Fibroblast of lung (primary cell): ENCODE measurements at regions not wholly inside any gene's neighbourhood (a gene's known extent, or its start where the extent isn't known, plus 50 kb on each side); places are given as distances from the start of the nearest gene placed in this dataset.
"Not testable (repeated sequence)": the region's sequence is repeated elsewhere in the genome, so short reads cannot be mapped to it uniquely, and the experiment has no call there.

Experiments used
- DNase-seq, 2 donors: peaks; one replicate each; pipeline versions ENCODE4 v3.0.0 to v3.0.0-alpha.2; 2010; ENCODE audit warnings: low read depth in 2 of 2
- H2AFZ ChIP-seq: 2 replicates; pipeline ENCODE4 v1.5.1; 2012; ENCODE audit warnings: low read length, control low read depth, inconsistent platforms
- H3K27ac ChIP-seq: 2 replicates; pipeline ENCODE4 v1.5.1; 2011; ENCODE audit warnings: low read length, control low read depth; ENCODE audit not compliant: insufficient read depth
- H3K27me3 ChIP-seq: 2 replicates; pipeline ENCODE4 v1.5.1; 2011; ENCODE audit warnings: mild to moderate bottlenecking, low read length; ENCODE audit not compliant: control insufficient read depth, insufficient read depth
- H3K36me3 ChIP-seq: 2 replicates; pipeline ENCODE4 v1.5.1; 2011; ENCODE audit warnings: low read length; ENCODE audit not compliant: control insufficient read depth, insufficient read depth
- H3K4me1 ChIP-seq: 2 replicates; pipeline ENCODE4 v1.5.1; 2011; ENCODE audit warnings: low read length; ENCODE audit not compliant: control insufficient read depth, insufficient read depth; ENCODE audit errors: extremely low read depth
- H3K4me2 ChIP-seq: 2 replicates; pipeline ENCODE4 v1.5.1; 2011; ENCODE audit warnings: low read length, control low read depth; ENCODE audit not compliant: insufficient read depth; ENCODE audit errors: extremely low read depth
- H3K4me3 ChIP-seq, 4 experiments: fragments of 200-600 bp in 1 of 4; sonication (generic) in 1 of 4; replicated peaks in 1 of 4; 2 replicates each; pipeline ENCODE4 v1.5.1; 2011 to 2016; ENCODE audit warnings: low read length in 4 of 4, low read depth in 3 of 4, mild to moderate bottlenecking in 3 of 4, control low read depth in 2 of 4, inconsistent platforms in 1 of 4, mixed read lengths in 1 of 4; ENCODE audit not compliant: insufficient read depth in 1 of 4; ENCODE audit errors: control extremely low read depth in 1 of 4
- H3K79me2 ChIP-seq: 2 replicates; pipeline ENCODE4 v1.5.1; 2012; ENCODE audit warnings: mild to moderate bottlenecking, low read length, inconsistent platforms; ENCODE audit not compliant: control insufficient read depth, insufficient read depth
- H3K9ac ChIP-seq: 2 replicates; pipeline ENCODE4 v1.5.1; 2011; ENCODE audit warnings: mild to moderate bottlenecking, low read length, control low read depth; ENCODE audit not compliant: insufficient read depth
- H3K9me3 ChIP-seq: 2 replicates; pipeline ENCODE4 v1.5.1; 2012; ENCODE audit warnings: low read depth, low read length; ENCODE audit not compliant: control insufficient read depth, insufficient read depth
- H4K20me1 ChIP-seq: 2 replicates; pipeline ENCODE4 v1.5.1; 2011; ENCODE audit warnings: low read length; ENCODE audit not compliant: control insufficient read depth, insufficient read depth; ENCODE audit errors: extremely low read depth
- CTCF ChIP-seq, 2 donors: IDR thresholded peaks in 1 of 2; conservative IDR thresholded peaks in 1 of 2; 1 replicate in 1 of 2; 2 replicates in 1 of 2; pipeline ENCODE4 v1.5.1; 2011 to 2012; ENCODE audit warnings: low read length in 2 of 2, control low read depth in 1 of 2, inconsistent platforms in 1 of 2, low read depth in 1 of 2, mild to moderate bottlenecking in 1 of 2
- EZH2 ChIP-seq: IDR thresholded peaks from 2 replicates; pipeline ENCODE4 v1.5.1; 2012; ENCODE audit warnings: low read length, control low read depth, mild to moderate bottlenecking; ENCODE audit errors: missing control alignments

GRCh38 chr10:33031171-33031570, 73.1 kb upstream of the ITGB1 start:
- Histone ChIP-seq H4K20me1 (no peaks in the 10 kb centered on the region), H3K27me3 (no peaks in the 10 kb centered on the region), H3K4me1 (peaks cover 5% of the 10 kb centered on the region), H2AFZ (no peak overlapping the region), H3K9me3 (no peaks in the 10 kb centered on the region), H3K79me2 (no peaks in the 10 kb centered on the region), H3K27ac (no peak overlapping the region), H3K4me3 (no peak overlapping the region), H3K9ac (no peak overlapping the region), H3K4me2 (no peak overlapping the region), H3K36me3 (no peaks in the 10 kb centered on the region)
- TF ChIP-seq EZH2 (no peak), CTCF (conservative IDR thresholded peaks at IDR 0.05 in 1 of 2, IDR thresholded peaks at IDR 0.05 in 1 of 2; ENCODE audit: low read depth in 1 of 2, low read length in 2 of 2) (no peak)
- no peak for DNase-seq

- not testable (repeated sequence) for H3K79me2 ChIP-seq
These were observed 70.5 kb upstream of the ITGB1 start for GRCh38 chr10:33028515-33028914.

GRCh38 chr10:33027088-33027487, 69.1 kb upstream of the ITGB1 start:
- TF ChIP-seq EZH2: no peak
- TF ChIP-seq CTCF (conservative IDR thresholded peaks at IDR 0.05 in 1 of 2, IDR thresholded peaks at IDR 0.05 in 1 of 2; ENCODE audit: low read depth in 1 of 2, low read length in 2 of 2): no peak

More at GRCh38 chr10:33028515-33028914, 70.5 kb upstream of the ITGB1 start:
- DNase-seq, H2AFZ ChIP-seq, H3K4me3 ChIP-seq, H3K4me1 ChIP-seq, H3K9ac ChIP-seq, H3K27ac ChIP-seq, H3K27me3 ChIP-seq, H3K9me3 ChIP-seq, H3K4me2 ChIP-seq, H3K36me3 ChIP-seq, H4K20me1 ChIP-seq: not testable (repeated sequence)

More at GRCh38 chr10:33027088-33027487, 69.1 kb upstream of the ITGB1 start:
- H3K27ac ChIP-seq: no peak overlapping the region
- no peak overlapping the region for H3K4me2 ChIP-seq
- no peaks in the 10 kb centered on the region for H3K36me3 ChIP-seq
- H3K79me2 ChIP-seq: no peaks in the 10 kb centered on the region
- no peaks in the 10 kb centered on the region for H4K20me1 ChIP-seq
- no peaks in the 10 kb centered on the region for H3K4me1 ChIP-seq
- no peak overlapping the region for H2AFZ ChIP-seq
- no peaks in the 10 kb centered on the region for H3K27me3 ChIP-seq
- H3K4me3 ChIP-seq: no peak overlapping the region
- no peak overlapping the region for H3K9ac ChIP-seq
- DNase-seq: no peak
- no peaks in the 10 kb centered on the region for H3K9me3 ChIP-seq
